Lower leg skin (tissue), 4 donors: ENCODE measurements at regions not wholly inside any gene's neighbourhood (a gene's known extent, or its start where the extent isn't known, plus 50 kb on each side); places are given as distances from the start of the nearest gene placed in this dataset.

Experiments used
- DNase-seq, 2 donors: peaks; one replicate each; pipeline ENCODE4 v3.0.0-alpha.2; 2019; ENCODE audit warnings: low spot score in 2 of 2
- H3K4me3 ChIP-seq: fragments of 200-600 bp; sonication (generic); 2 replicates; pipeline ENCODE4 v1.5.1; 2017; ENCODE audit warnings: mild to moderate bottlenecking, low read depth; ENCODE audit not compliant: poor library complexity, severe bottlenecking
- POLR2A ChIP-seq, 2 donors: fragments of 450-650 bp; IDR thresholded peaks; one replicate each; pipeline ENCODE4 v1.6.1; 2016 to 2017; ENCODE audit warnings: antibody characterized with exemption in 2 of 2, mild to moderate bottlenecking in 1 of 2, moderate library complexity in 1 of 2
- WGBS, 2 donors: methylation state at CpG; one replicate each; pipeline ENCODE4 v1.1.5; 2018; 5-methylcytosine and 5-hydroxymethylcytosine counted together
- intact Hi-C: fragments of 100-400 bp; cut with DNase I; formaldehyde crosslinking; loops from one replicate; pipeline ENCODE4 v1.15.0; 2023; ENCODE audit warnings: low total_unique reads
- TF ChIP-seq, protein P1 (sequence below), 3 donors: fragments of 450-650 bp; IDR thresholded peaks; one replicate each; pipeline ENCODE4 v1.5.1; 2016; ENCODE audit warnings: antibody characterized with exemption in 3 of 3, mild to moderate bottlenecking in 3 of 3, moderate library complexity in 2 of 3

DNA sequence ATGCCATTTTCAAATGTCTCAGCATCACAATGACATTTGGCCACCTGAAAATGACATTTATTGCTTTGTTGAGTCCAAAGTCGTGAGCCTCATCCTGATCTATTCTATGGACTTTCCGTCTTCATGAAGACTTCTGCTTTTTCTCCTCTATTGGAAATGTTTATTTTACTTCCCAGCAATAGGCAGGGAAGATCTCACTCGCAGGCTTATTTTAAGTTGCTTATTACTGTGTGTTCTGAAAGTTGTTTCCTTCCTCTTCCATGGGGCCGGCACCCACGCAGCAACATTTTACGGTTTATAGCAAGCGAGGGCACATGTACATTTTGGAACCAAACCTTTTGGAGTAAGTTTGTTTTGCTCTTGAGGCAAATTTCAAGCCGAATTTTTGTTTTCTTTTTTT is 221.0 kb upstream of the KLF6 start:
- intact Hi-C loops: no loop called here
- WGBS, 2 donors: 69 to 81% methylated on average over 8 of the region's 8 CpGs
- no peak for DNase-seq
- H3K4me3 ChIP-seq: no peak overlapping the region
- TF ChIP-seq POLR2A (IDR thresholded peaks at IDR 0.05): no peak
- TF ChIP-seq, protein P1, sequence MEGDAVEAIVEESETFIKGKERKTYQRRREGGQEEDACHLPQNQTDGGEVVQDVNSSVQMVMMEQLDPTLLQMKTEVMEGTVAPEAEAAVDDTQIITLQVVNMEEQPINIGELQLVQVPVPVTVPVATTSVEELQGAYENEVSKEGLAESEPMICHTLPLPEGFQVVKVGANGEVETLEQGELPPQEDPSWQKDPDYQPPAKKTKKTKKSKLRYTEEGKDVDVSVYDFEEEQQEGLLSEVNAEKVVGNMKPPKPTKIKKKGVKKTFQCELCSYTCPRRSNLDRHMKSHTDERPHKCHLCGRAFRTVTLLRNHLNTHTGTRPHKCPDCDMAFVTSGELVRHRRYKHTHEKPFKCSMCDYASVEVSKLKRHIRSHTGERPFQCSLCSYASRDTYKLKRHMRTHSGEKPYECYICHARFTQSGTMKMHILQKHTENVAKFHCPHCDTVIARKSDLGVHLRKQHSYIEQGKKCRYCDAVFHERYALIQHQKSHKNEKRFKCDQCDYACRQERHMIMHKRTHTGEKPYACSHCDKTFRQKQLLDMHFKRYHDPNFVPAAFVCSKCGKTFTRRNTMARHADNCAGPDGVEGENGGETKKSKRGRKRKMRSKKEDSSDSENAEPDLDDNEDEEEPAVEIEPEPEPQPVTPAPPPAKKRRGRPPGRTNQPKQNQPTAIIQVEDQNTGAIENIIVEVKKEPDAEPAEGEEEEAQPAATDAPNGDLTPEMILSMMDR (IDR thresholded peaks at IDR 0.05): no peak

DNA sequence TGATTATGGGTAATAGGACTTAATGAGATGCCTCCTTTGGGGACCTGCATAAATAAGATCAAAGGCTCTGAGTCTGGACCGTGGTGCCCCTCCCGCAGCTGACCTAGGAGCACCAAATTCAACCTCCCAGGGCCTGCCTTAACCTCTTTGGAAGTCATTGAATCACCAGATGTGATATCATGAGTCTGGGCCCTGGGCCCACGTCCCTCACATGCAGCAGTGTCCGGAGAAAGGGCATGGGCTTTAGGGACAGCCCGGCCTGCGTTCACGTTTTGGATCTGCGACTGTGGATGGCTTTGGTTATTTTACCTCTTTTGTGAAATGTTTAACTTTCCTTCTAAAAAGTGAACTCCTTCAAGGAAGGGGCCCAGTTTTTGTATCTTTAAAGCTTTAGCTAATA is 220.0 kb upstream of the KLF6 start:
- intact Hi-C loops: no loop called here
- H3K4me3 ChIP-seq: no peak overlapping the region
- 94 to 95% methylated on average over 8 of the region's 8 CpGs for WGBS, 2 donors
- no peak for TF ChIP-seq POLR2A (IDR thresholded peaks at IDR 0.05)
- TF ChIP-seq, protein P1 (IDR thresholded peaks at IDR 0.05): no peak
- DNase-seq: no peak

DNA sequence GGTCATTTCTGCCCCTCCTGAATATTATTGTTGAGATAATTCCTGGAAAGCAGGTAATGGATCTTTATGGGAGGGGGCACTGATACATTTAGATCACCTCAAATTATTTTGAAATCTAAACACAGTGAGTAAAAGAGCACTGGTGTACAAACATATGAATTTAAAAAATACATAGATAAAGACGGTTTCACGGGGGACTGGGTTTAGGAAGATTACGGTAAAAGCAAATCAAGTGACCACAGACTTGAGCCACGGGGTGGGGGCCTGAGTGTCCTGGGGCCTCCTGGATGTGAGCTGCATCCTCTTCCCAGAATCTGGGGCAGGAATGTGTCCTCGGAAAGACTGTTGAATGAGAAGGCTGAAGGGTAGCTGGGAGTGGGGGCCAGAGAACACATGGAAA is 219.1 kb upstream of the KLF6 start:
- 81 to 85% methylated on average over 5 of the region's 5 CpGs for WGBS, 2 donors
- TF ChIP-seq POLR2A (IDR thresholded peaks at IDR 0.05): no peak
- TF ChIP-seq, protein P1 (IDR thresholded peaks at IDR 0.05): no peak
- DNase-seq: no peak
- intact Hi-C loops: no loop called here
- no peak overlapping the region for H3K4me3 ChIP-seq

DNA sequence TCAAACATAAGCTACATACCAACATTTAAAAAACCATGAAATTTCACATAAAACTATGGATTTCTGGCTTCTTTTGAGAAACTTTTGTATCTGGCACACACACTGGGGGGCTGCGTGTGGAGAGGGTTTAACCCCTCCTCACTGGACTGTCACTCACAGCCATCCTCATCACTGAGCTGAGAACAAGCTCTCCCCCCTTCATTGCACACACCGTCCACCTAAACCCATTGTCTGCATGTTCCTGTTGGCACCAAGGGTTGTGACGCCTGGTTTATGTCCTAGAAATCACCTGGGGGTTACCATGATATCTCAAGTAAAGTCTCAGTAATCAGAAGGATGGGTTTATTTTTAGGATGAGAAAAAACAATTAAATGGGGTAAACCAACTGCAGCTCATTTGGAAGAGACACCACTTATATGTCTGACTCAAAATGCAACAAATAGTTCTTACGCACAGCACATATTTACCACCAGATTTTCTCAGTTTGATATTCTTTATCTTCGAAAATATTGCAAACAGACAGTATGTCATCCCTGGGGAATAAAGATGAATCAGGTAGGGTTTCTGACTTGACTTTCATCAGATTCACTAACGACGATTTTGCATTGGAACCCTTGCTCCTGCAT is 218.5 kb upstream of the KLF6 start:
- no peak overlapping the region for H3K4me3 ChIP-seq
- intact Hi-C loops: no loop called here
- TF ChIP-seq, protein P1 (IDR thresholded peaks at IDR 0.05): no peak
- TF ChIP-seq POLR2A (IDR thresholded peaks at IDR 0.05): no peak
- DNase-seq: no peak
- 91 to 92% methylated on average over 7 of the region's 7 CpGs for WGBS, 2 donors

DNA sequence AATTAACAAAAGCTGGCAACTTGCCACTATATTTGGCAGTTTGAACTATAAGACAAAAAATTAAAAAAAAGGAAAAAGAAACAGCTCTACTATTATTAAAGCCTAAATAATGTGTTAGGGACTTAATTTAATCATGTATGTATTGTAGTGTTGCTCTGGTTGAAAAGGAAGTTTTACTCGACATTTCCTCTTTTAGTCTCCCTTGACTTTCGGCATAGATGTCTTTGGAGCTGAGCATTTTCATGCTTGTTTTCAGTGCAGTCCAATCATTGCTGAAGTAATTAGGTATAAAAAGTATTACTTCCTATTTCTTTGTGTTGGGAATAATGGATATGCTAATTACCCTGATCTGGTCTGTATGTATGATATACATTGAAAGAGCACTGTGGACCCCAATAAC is 216.8 kb upstream of the KLF6 start:
- no peak overlapping the region for H3K4me3 ChIP-seq
- DNase-seq: no peak
- 81 to 88% methylated on average over 2 of the region's 2 CpGs for WGBS, 2 donors
- intact Hi-C loops: no loop called here
- TF ChIP-seq, protein P1 (IDR thresholded peaks at IDR 0.05): no peak
- TF ChIP-seq POLR2A (IDR thresholded peaks at IDR 0.05): no peak

DNA sequence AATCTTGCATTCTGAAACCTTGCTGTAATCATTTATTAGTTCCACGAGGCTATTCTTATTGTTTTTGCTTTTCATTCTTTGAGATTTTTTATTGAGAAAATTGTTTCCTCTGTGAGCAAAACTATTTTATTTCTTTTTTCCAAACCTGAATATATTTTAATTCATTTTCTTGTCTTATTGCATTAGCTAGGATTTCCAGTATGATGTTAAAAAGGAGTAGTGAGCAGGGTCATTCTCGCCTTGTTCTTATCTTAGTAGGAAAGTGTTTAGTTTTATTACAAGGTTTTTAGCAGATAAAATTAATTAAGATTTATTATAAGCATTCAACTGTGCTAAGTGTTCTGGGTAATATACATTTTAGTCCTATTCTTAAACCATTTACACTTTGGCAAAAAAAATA is 214.6 kb upstream of the KLF6 start:
- intact Hi-C loops: no loop called here
- no peak for TF ChIP-seq POLR2A (IDR thresholded peaks at IDR 0.05)
- TF ChIP-seq, protein P1 (IDR thresholded peaks at IDR 0.05): no peak
- no peak overlapping the region for H3K4me3 ChIP-seq
- DNase-seq: no peak
- WGBS, 2 donors: 95 to 96% methylated on average over 2 of the region's 2 CpGs
